ENCODE measurements at regions not wholly inside any gene's neighbourhood (a gene's known extent, or its start where the extent isn't known, plus 50 kb on each side); places are given as distances from the start of the nearest gene placed in this dataset.

DNA sequence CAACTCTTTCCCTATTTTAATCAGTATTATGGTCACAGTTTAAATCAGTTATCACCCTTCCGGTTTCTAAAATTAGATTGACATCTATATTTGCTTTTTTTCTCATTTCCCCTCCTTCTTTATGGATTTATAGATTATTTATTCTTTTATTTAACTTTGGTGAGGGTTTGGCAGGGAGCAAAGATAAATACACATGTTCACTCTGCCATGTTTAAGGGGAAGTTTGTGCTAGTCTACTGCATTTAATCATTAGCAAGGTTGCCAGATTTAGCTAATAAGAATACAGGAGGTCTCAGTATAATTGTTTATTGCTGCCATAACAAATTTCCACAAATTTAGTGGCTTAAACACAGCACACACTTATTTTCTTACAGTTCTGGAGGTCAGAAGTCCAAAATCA lies 204.0 kb upstream of the BTG1 start:
- Mint-ChIP-seq H3K4me1 (ENCODE audit: unreplicated experiment) (no peaks in the 10 kb centered on the region), H3K9me3 (ENCODE audit: unreplicated experiment) (peaks cover 4% of the 10 kb centered on the region), H3K27me3 (ENCODE audit: unreplicated experiment) (no peaks in the 10 kb centered on the region), H3K4me3 (ENCODE audit: unreplicated experiment) (no peak overlapping the region), H3K27ac (ENCODE audit: unreplicated experiment) (no peak overlapping the region), H3K36me3 (ENCODE audit: low read depth, unreplicated experiment) (no peaks in the 10 kb centered on the region)
- no peak for TF ChIP-seq CTCF (IDR thresholded peaks at IDR 0.05; ENCODE audit: unreplicated experiment)
- DNase-seq (ENCODE audit: low spot score) = no peak

DNA sequence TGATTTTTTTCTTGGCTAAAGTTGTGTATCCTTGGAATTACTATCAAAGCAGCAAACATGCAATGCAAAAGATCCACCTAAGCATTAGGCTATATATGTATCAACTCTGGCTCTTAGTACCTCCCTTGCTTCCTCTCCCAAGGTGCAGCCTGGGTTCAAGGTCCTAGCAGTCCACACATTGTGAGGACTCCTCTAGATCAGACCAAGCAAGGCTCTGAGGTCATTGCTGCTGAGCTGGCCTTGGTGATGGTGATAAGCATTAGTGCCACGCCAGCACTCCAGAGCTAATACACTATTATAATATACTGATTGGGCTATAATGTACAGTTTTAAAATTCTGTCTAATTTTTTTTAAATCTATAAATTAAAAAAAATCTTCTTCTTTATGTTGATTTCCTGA lies 196.9 kb upstream of the BTG1 start:
- H3K27me3 Mint-ChIP-seq (ENCODE audit: unreplicated experiment) = peaks cover 1% of the 10 kb centered on the region
- TF ChIP-seq CTCF (IDR thresholded peaks at IDR 0.05; ENCODE audit: unreplicated experiment) = no peak
- no peak for DNase-seq (ENCODE audit: low spot score)
- peaks cover 4% of the 10 kb centered on the region for H3K9me3 Mint-ChIP-seq (ENCODE audit: unreplicated experiment)
- H3K36me3 Mint-ChIP-seq (ENCODE audit: low read depth, unreplicated experiment) = no peaks in the 10 kb centered on the region
- no peak overlapping the region for H3K4me3 Mint-ChIP-seq (ENCODE audit: unreplicated experiment)
- H3K4me1 Mint-ChIP-seq (ENCODE audit: unreplicated experiment) = no peaks in the 10 kb centered on the region
- no peak overlapping the region for H3K27ac Mint-ChIP-seq (ENCODE audit: unreplicated experiment)

GRCh38 chr12:92341065-92341668 lies 195.5 kb upstream of the BTG1 start:
- Mint-ChIP-seq H3K4me3 (ENCODE audit: unreplicated experiment) (no peak overlapping the region), H3K9me3 (ENCODE audit: unreplicated experiment) (peaks cover 4% of the 10 kb centered on the region), H3K36me3 (ENCODE audit: low read depth, unreplicated experiment) (no peaks in the 10 kb centered on the region), H3K27me3 (ENCODE audit: unreplicated experiment) (peaks cover 1% of the 10 kb centered on the region), H3K4me1 (ENCODE audit: unreplicated experiment) (no peaks in the 10 kb centered on the region), H3K27ac (ENCODE audit: unreplicated experiment) (no peak overlapping the region)
- no peak for DNase-seq (ENCODE audit: low spot score)
- TF ChIP-seq CTCF (IDR thresholded peaks at IDR 0.05; ENCODE audit: unreplicated experiment) = no peak

DNA sequence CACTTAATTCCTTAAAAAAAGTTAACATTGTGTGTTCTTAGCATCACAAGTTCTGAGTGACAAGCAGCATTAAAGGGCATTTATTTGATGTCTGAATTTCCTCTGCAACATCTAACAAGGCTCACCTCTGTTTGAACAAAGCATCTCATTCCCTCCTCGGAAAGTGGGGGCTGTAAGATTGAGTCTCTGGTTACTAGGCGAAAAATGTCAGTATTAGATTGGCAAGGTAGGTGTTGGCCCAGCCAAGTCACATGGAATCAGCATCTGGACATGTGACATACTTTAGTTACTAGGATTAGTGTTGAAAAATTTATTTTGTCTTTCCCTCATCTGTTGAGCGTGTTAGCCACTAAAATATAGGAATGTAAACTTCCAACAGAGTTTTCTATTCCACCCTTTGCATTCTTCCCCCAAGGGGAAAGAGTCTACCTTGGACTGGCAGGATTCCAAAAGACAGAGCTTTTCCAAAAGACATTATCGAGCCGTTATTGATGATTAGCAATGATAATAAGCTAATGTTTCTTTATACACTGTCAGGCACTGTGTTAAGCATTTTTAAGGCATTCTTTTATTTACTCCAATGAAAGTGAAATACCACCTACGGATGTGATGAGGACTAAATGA lies 194.9 kb upstream of the BTG1 start:
- peaks cover 1% of the 10 kb centered on the region for H3K27me3 Mint-ChIP-seq (ENCODE audit: unreplicated experiment)
- DNase-seq (ENCODE audit: low spot score) = no peak
- no peak overlapping the region for H3K4me3 Mint-ChIP-seq (ENCODE audit: unreplicated experiment)
- H3K9me3 Mint-ChIP-seq (ENCODE audit: unreplicated experiment) = no peaks in the 10 kb centered on the region
- H3K4me1 Mint-ChIP-seq (ENCODE audit: unreplicated experiment) = no peaks in the 10 kb centered on the region
- no peak overlapping the region for H3K27ac Mint-ChIP-seq (ENCODE audit: unreplicated experiment)
- H3K36me3 Mint-ChIP-seq (ENCODE audit: low read depth, unreplicated experiment) = no peaks in the 10 kb centered on the region
- no peak for TF ChIP-seq CTCF (IDR thresholded peaks at IDR 0.05; ENCODE audit: unreplicated experiment)

- H3K36me3 Mint-ChIP-seq (ENCODE audit: low read depth, unreplicated experiment) = no peaks in the 10 kb centered on the region
- no peak overlapping the region for H3K27ac Mint-ChIP-seq (ENCODE audit: unreplicated experiment)
- no peaks in the 10 kb centered on the region for H3K9me3 Mint-ChIP-seq (ENCODE audit: unreplicated experiment)
- no peak overlapping the region for H3K4me3 Mint-ChIP-seq (ENCODE audit: unreplicated experiment)
- H3K4me1 Mint-ChIP-seq (ENCODE audit: unreplicated experiment) = no peaks in the 10 kb centered on the region
- TF ChIP-seq CTCF (IDR thresholded peaks at IDR 0.05; ENCODE audit: unreplicated experiment) = no peak
- DNase-seq (ENCODE audit: low spot score) = no peak
- H3K27me3 Mint-ChIP-seq (ENCODE audit: unreplicated experiment) = peaks cover 1% of the 10 kb centered on the region
Measured at GRCh38 chr12:92340003-92340402, 194.4 kb upstream of the BTG1 start.
